Type B pancreatic cell (in vitro differentiated cells): ENCODE measurements at regions not wholly inside any gene's neighbourhood (a gene's known extent, or its start where the extent isn't known, plus 50 kb on each side); places are given as distances from the start of the nearest gene placed in this dataset.
"Not testable (repeated sequence)": the region's sequence is repeated elsewhere in the genome, so short reads cannot be mapped to it uniquely, and the experiment has no call there.

Source experiments
- DNase-seq: peaks from one replicate; pipeline ENCODE4 v3.0.0; 2021; ENCODE audit warnings: mixed read lengths; ENCODE audit not compliant: unreplicated experiment; ENCODE audit errors: extremely low spot score
- H3K27ac Mint-ChIP-seq: 2 replicates; pipeline ENCODE4 v1.8.0; 2021; ENCODE audit warnings: mild to moderate bottlenecking, mixed read lengths
- H3K27me3 Mint-ChIP-seq: 2 replicates; pipeline ENCODE4 v1.8.0; 2021; ENCODE audit warnings: mixed read lengths
- H3K36me3 Mint-ChIP-seq: 2 replicates; pipeline ENCODE4 v1.8.0; 2021; ENCODE audit warnings: mixed read lengths
- H3K4me1 Mint-ChIP-seq: one replicate; pipeline ENCODE4 v1.8.0; 2021; ENCODE audit warnings: mixed read lengths; ENCODE audit not compliant: unreplicated experiment
- H3K4me3 Mint-ChIP-seq: 2 replicates; pipeline ENCODE4 v1.8.0; 2021; ENCODE audit warnings: mild to moderate bottlenecking, mixed read lengths
- H3K9me3 Mint-ChIP-seq: 2 replicates; pipeline ENCODE4 v1.8.0; 2021; ENCODE audit warnings: mixed read lengths
- TF ChIP-seq, protein P1 (sequence below): fragments of 200-600 bp; sonication (generic); conservative IDR thresholded peaks from 2 replicates; pipeline ENCODE4 v1.5.0; 2021; ENCODE audit warnings: antibody characterized with exemption, mild to moderate bottlenecking

GRCh38 chr18:59848002-59848401, 51.8 kb upstream of the PMAIP1 start:
- TF ChIP-seq, protein P1, sequence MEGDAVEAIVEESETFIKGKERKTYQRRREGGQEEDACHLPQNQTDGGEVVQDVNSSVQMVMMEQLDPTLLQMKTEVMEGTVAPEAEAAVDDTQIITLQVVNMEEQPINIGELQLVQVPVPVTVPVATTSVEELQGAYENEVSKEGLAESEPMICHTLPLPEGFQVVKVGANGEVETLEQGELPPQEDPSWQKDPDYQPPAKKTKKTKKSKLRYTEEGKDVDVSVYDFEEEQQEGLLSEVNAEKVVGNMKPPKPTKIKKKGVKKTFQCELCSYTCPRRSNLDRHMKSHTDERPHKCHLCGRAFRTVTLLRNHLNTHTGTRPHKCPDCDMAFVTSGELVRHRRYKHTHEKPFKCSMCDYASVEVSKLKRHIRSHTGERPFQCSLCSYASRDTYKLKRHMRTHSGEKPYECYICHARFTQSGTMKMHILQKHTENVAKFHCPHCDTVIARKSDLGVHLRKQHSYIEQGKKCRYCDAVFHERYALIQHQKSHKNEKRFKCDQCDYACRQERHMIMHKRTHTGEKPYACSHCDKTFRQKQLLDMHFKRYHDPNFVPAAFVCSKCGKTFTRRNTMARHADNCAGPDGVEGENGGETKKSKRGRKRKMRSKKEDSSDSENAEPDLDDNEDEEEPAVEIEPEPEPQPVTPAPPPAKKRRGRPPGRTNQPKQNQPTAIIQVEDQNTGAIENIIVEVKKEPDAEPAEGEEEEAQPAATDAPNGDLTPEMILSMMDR: no peak
- H3K27me3 Mint-ChIP-seq: no peaks in the 10 kb centered on the region
- no peaks in the 10 kb centered on the region for H3K4me1 Mint-ChIP-seq
- no peak overlapping the region for H3K4me3 Mint-ChIP-seq
- no peaks in the 10 kb centered on the region for H3K36me3 Mint-ChIP-seq
- no peaks in the 10 kb centered on the region for H3K9me3 Mint-ChIP-seq
- no peak for DNase-seq
- H3K27ac Mint-ChIP-seq: no peak overlapping the region

GRCh38 chr18:59847491-59847846, 52.3 kb upstream of the PMAIP1 start:
- not testable (repeated sequence) for H3K36me3 Mint-ChIP-seq, H3K27me3 Mint-ChIP-seq, H3K4me3 Mint-ChIP-seq, H3K27ac Mint-ChIP-seq, H3K4me1 Mint-ChIP-seq, H3K9me3 Mint-ChIP-seq, DNase-seq

DNA sequence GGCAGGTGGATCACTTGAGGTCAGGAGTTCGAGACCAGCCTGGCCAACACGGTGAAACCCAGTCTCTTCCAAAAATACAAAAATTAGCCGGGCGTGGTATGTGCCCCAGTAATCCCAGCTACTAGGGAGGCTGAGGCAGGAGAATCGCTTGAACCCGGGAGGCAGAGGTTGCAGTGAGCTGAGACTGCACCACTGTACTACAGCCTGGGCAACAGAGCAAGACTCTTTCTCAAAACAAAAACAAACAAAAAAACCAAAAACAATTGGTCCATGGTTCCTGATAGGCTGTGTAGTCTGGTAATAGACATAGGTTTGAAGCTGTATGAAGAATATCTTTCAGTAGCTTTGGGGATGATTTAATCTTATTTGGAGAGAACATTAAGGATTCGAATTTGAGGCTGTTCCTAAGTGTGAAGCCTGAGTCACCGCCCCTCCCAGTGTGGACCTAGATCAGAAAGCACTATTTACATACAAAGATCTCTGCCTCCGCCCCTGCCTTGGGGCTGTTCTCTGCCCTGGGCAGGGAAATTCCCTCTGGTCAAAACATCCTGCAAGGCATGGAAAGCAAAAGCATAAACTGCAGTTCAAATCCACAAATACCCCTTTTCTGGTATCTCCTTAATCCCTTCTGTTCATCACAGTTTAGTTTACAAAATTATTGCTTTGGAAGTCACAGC, 52.8 kb upstream of the PMAIP1 start:
- H3K27me3 Mint-ChIP-seq: no peaks in the 10 kb centered on the region
- DNase-seq: no peak
- no peaks in the 10 kb centered on the region for H3K4me1 Mint-ChIP-seq
- no peaks in the 10 kb centered on the region for H3K36me3 Mint-ChIP-seq
- TF ChIP-seq, protein P1: no peak
- no peak overlapping the region for H3K27ac Mint-ChIP-seq
- no peak overlapping the region for H3K4me3 Mint-ChIP-seq
- H3K9me3 Mint-ChIP-seq: no peaks in the 10 kb centered on the region

DNA sequence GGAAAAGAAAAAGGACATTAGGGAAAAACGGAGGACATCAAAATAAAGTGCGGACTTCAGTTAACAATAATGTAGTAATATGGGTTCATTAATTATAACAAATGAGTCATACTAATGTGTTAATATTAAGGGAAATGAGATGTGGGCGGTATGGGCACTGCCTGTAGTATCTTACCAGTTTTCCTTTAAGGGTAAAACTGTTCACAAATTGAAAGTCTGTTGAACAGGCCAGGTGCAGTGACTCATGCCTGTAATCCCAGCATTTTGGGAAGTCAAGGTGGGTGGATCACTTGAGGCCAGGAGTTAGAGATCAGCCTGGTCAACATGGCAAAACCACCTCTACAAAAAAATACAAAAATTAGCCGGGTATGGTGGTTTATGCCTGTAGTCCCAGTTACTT, 56.8 kb upstream of the PMAIP1 start:
- no peak overlapping the region for H3K27ac Mint-ChIP-seq
- no peaks in the 10 kb centered on the region for H3K27me3 Mint-ChIP-seq
- peaks cover 4% of the 10 kb centered on the region for H3K4me1 Mint-ChIP-seq
- no peak overlapping the region for H3K4me3 Mint-ChIP-seq
- TF ChIP-seq, protein P1: no peak
- no peaks in the 10 kb centered on the region for H3K9me3 Mint-ChIP-seq
- no peaks in the 10 kb centered on the region for H3K36me3 Mint-ChIP-seq
- DNase-seq: no peak

DNA sequence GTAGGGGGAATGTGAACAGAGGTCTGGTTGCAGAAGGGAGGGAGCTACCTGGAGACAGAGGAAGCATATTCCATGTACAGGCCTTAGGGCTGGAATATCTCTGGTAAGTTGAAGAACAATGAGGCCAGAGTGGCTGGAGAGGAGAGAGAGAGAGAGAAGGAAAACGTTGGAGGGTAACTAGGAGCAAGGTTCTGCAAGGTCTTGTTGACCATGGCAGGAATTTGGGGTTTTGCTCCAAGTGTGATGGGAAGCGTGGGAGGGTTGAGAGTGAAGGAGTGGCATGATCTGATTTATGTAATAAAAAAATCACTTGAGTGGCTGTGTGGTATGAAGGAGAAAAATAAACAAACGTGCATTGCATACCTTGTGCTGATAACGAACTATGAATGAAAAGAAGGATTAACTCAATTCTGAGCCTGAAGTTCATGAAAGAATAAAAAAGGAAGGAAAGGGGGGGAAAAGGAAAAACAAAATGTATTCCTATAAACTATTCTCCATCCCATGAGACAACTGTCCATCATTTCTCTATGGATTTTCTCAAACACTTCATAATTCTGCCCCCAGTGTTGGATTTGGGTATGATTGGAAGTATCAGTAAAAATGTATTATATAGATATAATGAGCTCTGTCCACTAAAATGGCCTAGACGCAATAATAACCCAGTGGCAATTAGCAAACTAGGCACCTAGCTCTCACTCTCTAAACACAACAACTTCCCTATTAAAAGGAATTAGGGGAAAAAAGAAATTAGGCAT, 59.7 kb upstream of the PMAIP1 start:
- TF ChIP-seq, protein P1: peak; percentile 42
- H3K4me1 Mint-ChIP-seq: peaks cover 11% of the 10 kb centered on the region
- peaks cover 2% of the 10 kb centered on the region for H3K27me3 Mint-ChIP-seq
- no peaks in the 10 kb centered on the region for H3K9me3 Mint-ChIP-seq
- H3K4me3 Mint-ChIP-seq: no peak overlapping the region
- no peak for DNase-seq
- no peak overlapping the region for H3K27ac Mint-ChIP-seq
- H3K36me3 Mint-ChIP-seq: no peaks in the 10 kb centered on the region

DNA sequence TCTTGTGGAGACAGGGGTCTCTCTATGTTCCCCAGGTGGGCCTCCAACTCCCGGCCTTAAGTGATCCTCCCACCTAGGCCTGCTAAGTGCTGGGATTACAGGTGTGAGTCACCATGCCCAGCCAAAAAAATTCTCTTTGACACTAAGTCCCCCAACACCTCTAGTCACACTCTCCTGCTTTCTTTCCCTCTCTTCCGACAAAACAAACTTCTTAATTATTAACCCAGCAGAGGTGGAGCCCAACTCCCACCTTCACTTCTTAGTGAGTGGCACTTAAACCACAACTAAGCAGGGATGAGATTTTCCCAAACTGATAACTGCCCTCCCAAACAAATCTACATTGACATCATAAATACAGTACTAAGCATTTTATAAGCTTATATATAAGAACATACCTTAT, 60.5 kb upstream of the PMAIP1 start:
- peaks cover 11% of the 10 kb centered on the region for H3K4me1 Mint-ChIP-seq
- H3K4me3 Mint-ChIP-seq: no peak overlapping the region
- no peaks in the 10 kb centered on the region for H3K36me3 Mint-ChIP-seq
- TF ChIP-seq, protein P1: no peak
- no peak overlapping the region for H3K27ac Mint-ChIP-seq
- H3K9me3 Mint-ChIP-seq: no peaks in the 10 kb centered on the region
- DNase-seq: no peak
- H3K27me3 Mint-ChIP-seq: peaks cover 9% of the 10 kb centered on the region
